Ishikawa (cell line): ENCODE measurements at regions not wholly inside any gene's neighbourhood (a gene's known extent, or its start where the extent isn't known, plus 50 kb on each side); places are given as distances from the start of the nearest gene placed in this dataset.

ENCODE experiments used
- CEBPB ChIP-seq: IDR thresholded peaks from 2 replicates; pipeline ENCODE4 v1.6.1; 2012
- CREB1 ChIP-seq: IDR thresholded peaks from 2 replicates; pipeline ENCODE4 v1.6.1; 2012; ENCODE audit warnings: low read depth
- EGR1 ChIP-seq: IDR thresholded peaks from 2 replicates; pipeline ENCODE4 v1.6.1; 2012
- EP300 ChIP-seq: IDR thresholded peaks from 2 replicates; pipeline ENCODE4 v1.6.1; 2012; ENCODE audit warnings: borderline replicate concordance
- FOXM1 ChIP-seq: IDR thresholded peaks from 2 replicates; pipeline ENCODE4 v1.6.1; 2012; ENCODE audit warnings: low read depth, borderline replicate concordance
- MAX ChIP-seq: IDR thresholded peaks from 2 replicates; pipeline ENCODE4 v1.6.1; 2012
- NFIC ChIP-seq: IDR thresholded peaks from 2 replicates; pipeline ENCODE4 v1.6.1; 2012
- RAD21 ChIP-seq: IDR thresholded peaks from 2 replicates; pipeline ENCODE4 v1.6.1; 2012; ENCODE audit warnings: low read depth
- REST ChIP-seq: IDR thresholded peaks from 2 replicates; pipeline ENCODE4 v1.6.1; 2012; ENCODE audit warnings: low read depth, mild to moderate bottlenecking
- TAF1 ChIP-seq: IDR thresholded peaks from 2 replicates; pipeline ENCODE4 v1.6.1; 2012; ENCODE audit warnings: low read depth, mild to moderate bottlenecking
- TCF12 ChIP-seq: IDR thresholded peaks from 2 replicates; pipeline ENCODE4 v1.6.1; 2012; ENCODE audit warnings: low read depth
- TEAD4 ChIP-seq: IDR thresholded peaks from 2 replicates; pipeline ENCODE4 v1.6.1; 2012
- USF1 ChIP-seq: IDR thresholded peaks from 2 replicates; pipeline ENCODE4 v1.6.1; 2012
- YY1 ChIP-seq: IDR thresholded peaks from 2 replicates; pipeline ENCODE4 v1.6.1; 2012; ENCODE audit warnings: low read depth
- ZBTB7A ChIP-seq: IDR thresholded peaks from 2 replicates; pipeline ENCODE4 v1.6.1; 2012; ENCODE audit warnings: low read depth

GRCh38 chr11:127226380-127226779 is 225.8 kb upstream of the KIRREL3 start:
- no peak for TF ChIP-seq ZBTB7A
- no peak for TF ChIP-seq EGR1
- no peak for TF ChIP-seq NFIC
- TF ChIP-seq TEAD4, result no peak
- TF ChIP-seq TAF1, result no peak
- TF ChIP-seq FOXM1, result no peak
- no peak for TF ChIP-seq MAX
- no peak for TF ChIP-seq EP300

GRCh38 chr11:127225619-127226018 is 225.0 kb upstream of the KIRREL3 start:
- TF ChIP-seq RAD21, result no peak
- TF ChIP-seq EP300, result no peak
- no peak for TF ChIP-seq CEBPB
- no peak for TF ChIP-seq EGR1

GRCh38 chr11:127224276-127224675 is 223.7 kb upstream of the KIRREL3 start:
- TF ChIP-seq YY1 (no peak), TCF12 (no peak), FOXM1 (no peak), ZBTB7A (no peak), REST (no peak), CREB1 (no peak), RAD21 (no peak), NFIC (no peak), MAX (no peak), TEAD4 (no peak), EGR1 (no peak)

GRCh38 chr11:127223633-127224032 is 223.1 kb upstream of the KIRREL3 start:
- TF ChIP-seq NFIC (no peak), FOXM1 (no peak), YY1 (no peak), USF1 (no peak), EP300 (no peak), CEBPB (no peak), TEAD4 (no peak), RAD21 (no peak), ZBTB7A (no peak), REST (no peak), CREB1 (no peak), TCF12 (no peak), TAF1 (no peak), MAX (no peak), EGR1 (no peak)

GRCh38 chr11:127223026-127223425 is 222.5 kb upstream of the KIRREL3 start:
- TF ChIP-seq RAD21, result no peak
- no peak for TF ChIP-seq REST
- TF ChIP-seq EGR1, result no peak
- TF ChIP-seq CREB1, result no peak
- no peak for TF ChIP-seq TEAD4
- TF ChIP-seq TAF1, result no peak
- TF ChIP-seq FOXM1, result no peak
- TF ChIP-seq YY1, result no peak
